ENCODE measurements at regions not wholly inside any gene's neighbourhood (a gene's known extent, or its start where the extent isn't known, plus 50 kb on each side); places are given as distances from the start of the nearest gene placed in this dataset.

DNA sequence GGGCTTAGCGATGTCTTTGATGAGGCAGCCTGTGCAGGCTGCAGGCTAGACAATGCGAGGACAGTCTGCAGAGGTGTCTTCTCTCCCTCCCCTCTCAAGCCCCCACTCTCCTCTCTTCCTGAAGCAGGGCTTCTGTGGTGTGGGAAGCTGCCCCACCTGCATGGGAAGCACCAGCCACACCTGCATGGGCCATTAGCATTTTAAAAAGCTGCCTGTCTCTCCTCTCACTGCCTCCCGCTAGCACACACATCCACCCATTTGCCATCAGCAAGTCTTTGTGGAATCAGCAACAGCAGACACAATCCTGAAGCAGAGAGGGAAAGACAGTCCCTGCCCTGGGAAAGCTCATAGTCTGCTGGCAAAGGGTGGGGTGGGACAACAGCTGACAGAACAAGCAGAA is 53.1 kb downstream of the NAV1 start:
- Histone ChIP-seq H3K27me3 (ENCODE audit: control insufficient read depth, insufficient read depth, low read length, poor library complexity, severe bottlenecking) (no peaks in the 10 kb centered on the region), H3K36me3 (ENCODE audit: control insufficient read depth, insufficient read depth, low read length) (no peaks in the 10 kb centered on the region), H3K4me1 (ENCODE audit: control insufficient read depth, insufficient read depth, low read length) (no peaks in the 10 kb centered on the region), H3K9me3 (ENCODE audit: control insufficient read depth, low read length) (no peaks in the 10 kb centered on the region), H3K4me3 (ENCODE audit: low read length) (no peak overlapping the region), H3K27ac (ENCODE audit: low read depth, low read length) (no peak overlapping the region), H3K9ac (ENCODE audit: extremely low read depth, low read length, poor library complexity, severe bottlenecking) (no peak overlapping the region)
- no peak overlapping the region for H3K27ac Mint-ChIP-seq
- TF ChIP-seq, protein P1, sequence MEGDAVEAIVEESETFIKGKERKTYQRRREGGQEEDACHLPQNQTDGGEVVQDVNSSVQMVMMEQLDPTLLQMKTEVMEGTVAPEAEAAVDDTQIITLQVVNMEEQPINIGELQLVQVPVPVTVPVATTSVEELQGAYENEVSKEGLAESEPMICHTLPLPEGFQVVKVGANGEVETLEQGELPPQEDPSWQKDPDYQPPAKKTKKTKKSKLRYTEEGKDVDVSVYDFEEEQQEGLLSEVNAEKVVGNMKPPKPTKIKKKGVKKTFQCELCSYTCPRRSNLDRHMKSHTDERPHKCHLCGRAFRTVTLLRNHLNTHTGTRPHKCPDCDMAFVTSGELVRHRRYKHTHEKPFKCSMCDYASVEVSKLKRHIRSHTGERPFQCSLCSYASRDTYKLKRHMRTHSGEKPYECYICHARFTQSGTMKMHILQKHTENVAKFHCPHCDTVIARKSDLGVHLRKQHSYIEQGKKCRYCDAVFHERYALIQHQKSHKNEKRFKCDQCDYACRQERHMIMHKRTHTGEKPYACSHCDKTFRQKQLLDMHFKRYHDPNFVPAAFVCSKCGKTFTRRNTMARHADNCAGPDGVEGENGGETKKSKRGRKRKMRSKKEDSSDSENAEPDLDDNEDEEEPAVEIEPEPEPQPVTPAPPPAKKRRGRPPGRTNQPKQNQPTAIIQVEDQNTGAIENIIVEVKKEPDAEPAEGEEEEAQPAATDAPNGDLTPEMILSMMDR (conservative IDR thresholded peaks at IDR 0.05): no peak
- DNase-seq: peak; percentile 79
- H3K4me3 Mint-ChIP-seq: no peak overlapping the region
- H3K4me1 Mint-ChIP-seq: peaks cover 9% of the 10 kb centered on the region
- H3K36me3 Mint-ChIP-seq (ENCODE audit: low read depth): peaks cover 4% of the 10 kb centered on the region
- WGBS, 2 experiments (ENCODE audit: insufficient coverage in 1 of 2, insufficient read length in 1 of 2): 57 to 62% methylated on average over 3 of the region's 3 CpGs
- no peaks in the 10 kb centered on the region for H3K27me3 Mint-ChIP-seq (ENCODE audit: insufficient read depth)
- H3K9me3 Mint-ChIP-seq: no peaks in the 10 kb centered on the region

DNA sequence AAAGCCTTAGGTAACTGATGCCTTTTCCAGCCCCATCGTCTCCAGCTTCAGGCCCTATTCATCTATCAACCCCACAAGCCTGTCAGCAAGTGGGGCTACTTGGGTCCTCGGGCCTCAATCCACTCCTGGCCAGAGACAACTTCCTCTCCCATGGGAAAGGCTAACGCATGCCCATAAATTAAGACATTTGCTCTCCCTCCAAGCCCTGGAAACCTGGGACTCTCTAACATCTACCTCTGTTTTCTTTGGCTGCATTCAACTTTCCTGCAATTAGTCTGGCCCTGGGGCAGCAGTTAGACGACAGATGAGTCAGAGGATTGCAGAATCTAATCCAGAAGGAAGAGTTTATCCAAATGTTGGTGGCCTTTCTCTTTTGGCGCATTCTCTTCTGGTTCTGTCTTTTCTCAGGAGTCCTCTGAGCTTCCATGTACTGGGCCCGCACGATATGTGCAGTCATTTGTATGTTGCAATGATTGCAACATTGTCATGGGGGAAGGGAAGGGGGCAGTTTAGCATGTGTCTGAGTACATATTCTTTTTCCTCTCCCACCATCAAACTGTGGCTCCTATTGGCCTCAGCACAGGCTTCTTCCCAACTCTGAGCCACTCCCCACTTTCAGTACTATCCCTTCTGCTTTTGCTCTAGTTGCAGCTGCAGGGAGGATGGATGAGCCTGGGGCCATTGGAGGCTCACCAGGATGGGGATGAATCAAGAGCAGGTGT is 54.4 kb downstream of the NAV1 start:
- TF ChIP-seq, protein P1 (conservative IDR thresholded peaks at IDR 0.05): no peak
- no peak for DNase-seq
- no peak overlapping the region for H3K9ac ChIP-seq (ENCODE audit: extremely low read depth, low read length, poor library complexity, severe bottlenecking)
- no peaks in the 10 kb centered on the region for H3K27me3 Mint-ChIP-seq (ENCODE audit: insufficient read depth)
- H3K4me1 Mint-ChIP-seq: peaks cover 9% of the 10 kb centered on the region
- H3K36me3 ChIP-seq (ENCODE audit: control insufficient read depth, insufficient read depth, low read length): no peaks in the 10 kb centered on the region
- no peaks in the 10 kb centered on the region for H3K9me3 Mint-ChIP-seq
- H3K36me3 Mint-ChIP-seq (ENCODE audit: low read depth): peaks cover 4% of the 10 kb centered on the region
- H3K27me3 ChIP-seq (ENCODE audit: control insufficient read depth, insufficient read depth, low read length, poor library complexity, severe bottlenecking): no peaks in the 10 kb centered on the region
- WGBS, 2 experiments (ENCODE audit: insufficient coverage in 1 of 2, insufficient read length in 1 of 2): 83 to 88% methylated on average over 4 to 7 of the region's 7 CpGs
- H3K4me3 ChIP-seq (ENCODE audit: low read length): no peak overlapping the region
- H3K27ac Mint-ChIP-seq: no peak overlapping the region
- H3K4me1 ChIP-seq (ENCODE audit: control insufficient read depth, insufficient read depth, low read length): no peaks in the 10 kb centered on the region
- H3K27ac ChIP-seq (ENCODE audit: low read depth, low read length): peak overlapping the region; percentile 38
- no peaks in the 10 kb centered on the region for H3K9me3 ChIP-seq (ENCODE audit: control insufficient read depth, low read length)
- no peak overlapping the region for H3K4me3 Mint-ChIP-seq

DNA sequence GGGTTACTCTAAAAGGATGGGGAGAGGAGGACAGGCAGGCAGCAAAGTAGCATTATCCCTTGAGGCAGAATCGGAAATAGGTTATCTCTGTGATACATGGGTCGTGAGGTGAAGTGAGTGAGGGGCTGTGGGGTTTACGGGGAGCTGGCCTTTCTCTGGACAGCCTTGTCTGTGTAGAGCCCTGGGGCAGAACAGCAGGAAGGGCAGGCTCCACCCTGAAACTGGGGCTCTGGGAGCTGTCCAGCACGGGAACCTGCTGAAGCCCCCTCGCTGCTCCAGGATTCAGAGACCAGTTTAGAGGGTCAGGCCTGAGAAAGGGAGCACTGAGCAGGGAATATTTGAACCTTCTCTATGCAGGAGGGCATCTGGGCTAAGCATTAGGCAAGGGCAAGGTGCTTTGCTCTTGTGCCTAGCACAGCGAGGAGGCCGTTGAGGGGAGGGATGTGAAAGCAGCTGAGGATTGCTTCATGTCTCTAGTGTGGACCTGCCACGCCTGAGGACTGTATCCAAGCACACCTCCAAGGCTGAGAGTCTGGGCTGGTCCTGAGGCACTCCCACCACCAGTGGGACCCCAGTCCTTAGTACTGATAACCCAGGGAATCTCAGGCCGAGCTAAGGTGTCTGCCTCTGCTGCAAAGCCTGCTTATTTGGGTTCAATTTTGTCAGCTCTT is 55.8 kb downstream of the NAV1 start:
- peaks cover 9% of the 10 kb centered on the region for H3K4me1 Mint-ChIP-seq
- 60 to 65% methylated on average over 6 to 9 of the region's 9 CpGs for WGBS, 2 experiments (ENCODE audit: insufficient coverage in 1 of 2, insufficient read length in 1 of 2)
- Histone ChIP-seq H3K27ac (ENCODE audit: low read depth, low read length) (no peak overlapping the region), H3K9ac (ENCODE audit: extremely low read depth, low read length, poor library complexity, severe bottlenecking) (no peak overlapping the region), H3K9me3 (ENCODE audit: control insufficient read depth, low read length) (no peaks in the 10 kb centered on the region), H3K27me3 (ENCODE audit: control insufficient read depth, insufficient read depth, low read length, poor library complexity, severe bottlenecking) (no peaks in the 10 kb centered on the region), H3K36me3 (ENCODE audit: control insufficient read depth, insufficient read depth, low read length) (no peaks in the 10 kb centered on the region), H3K4me3 (ENCODE audit: low read length) (no peak overlapping the region), H3K4me1 (ENCODE audit: control insufficient read depth, insufficient read depth, low read length) (no peaks in the 10 kb centered on the region)
- no peaks in the 10 kb centered on the region for H3K36me3 Mint-ChIP-seq (ENCODE audit: low read depth)
- H3K27me3 Mint-ChIP-seq (ENCODE audit: insufficient read depth): no peaks in the 10 kb centered on the region
- no peak overlapping the region for H3K4me3 Mint-ChIP-seq
- peak; percentile 94 for DNase-seq
- H3K9me3 Mint-ChIP-seq: no peaks in the 10 kb centered on the region
- no peak overlapping the region for H3K27ac Mint-ChIP-seq
- TF ChIP-seq, protein P1 (conservative IDR thresholded peaks at IDR 0.05): no peak
